Body of pancreas (tissue), 4 donors: ENCODE measurements at regions not wholly inside any gene's neighbourhood (a gene's known extent, or its start where the extent isn't known, plus 50 kb on each side); places are given as distances from the start of the nearest gene placed in this dataset.

ENCODE experiments used
- POLR2A ChIP-seq, 3 donors: fragments of 450-650 bp; IDR thresholded peaks; one replicate each; pipeline ENCODE4 v1.6.1; 2016; ENCODE audit warnings: antibody characterized with exemption in 3 of 3, mild to moderate bottlenecking in 2 of 3
- TF ChIP-seq, protein P1 (sequence below), 7 experiments: fragments of 450-650 bp in 4 of 7; fragments of 200-600 bp in 3 of 7; sonication (generic) in 3 of 7; IDR thresholded peaks; one replicate each; pipeline ENCODE4 v1.5.1; 2016 to 2019; ENCODE audit warnings: antibody characterized with exemption in 7 of 7

DNA sequence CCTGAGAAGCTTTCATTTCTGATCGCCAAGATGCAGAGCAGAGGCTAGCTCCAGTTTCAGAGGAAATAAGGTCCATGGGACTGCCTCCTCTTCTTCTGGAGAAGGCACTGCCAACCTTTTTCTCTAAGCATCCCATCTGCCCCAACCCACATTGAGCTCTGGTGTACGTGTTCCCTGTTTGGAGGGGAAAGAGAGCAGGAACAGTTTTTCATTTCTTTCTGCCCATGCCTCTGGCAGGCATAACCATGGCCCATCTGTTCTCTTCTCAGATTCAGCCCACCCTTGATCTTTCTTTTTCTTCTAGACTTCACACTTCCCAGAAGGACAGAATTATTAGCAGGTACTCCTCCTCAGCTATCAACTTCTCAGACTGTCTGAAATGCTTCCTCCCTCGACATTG is 1110.3 kb upstream of the KLHL29 start:
- TF ChIP-seq, protein P1, sequence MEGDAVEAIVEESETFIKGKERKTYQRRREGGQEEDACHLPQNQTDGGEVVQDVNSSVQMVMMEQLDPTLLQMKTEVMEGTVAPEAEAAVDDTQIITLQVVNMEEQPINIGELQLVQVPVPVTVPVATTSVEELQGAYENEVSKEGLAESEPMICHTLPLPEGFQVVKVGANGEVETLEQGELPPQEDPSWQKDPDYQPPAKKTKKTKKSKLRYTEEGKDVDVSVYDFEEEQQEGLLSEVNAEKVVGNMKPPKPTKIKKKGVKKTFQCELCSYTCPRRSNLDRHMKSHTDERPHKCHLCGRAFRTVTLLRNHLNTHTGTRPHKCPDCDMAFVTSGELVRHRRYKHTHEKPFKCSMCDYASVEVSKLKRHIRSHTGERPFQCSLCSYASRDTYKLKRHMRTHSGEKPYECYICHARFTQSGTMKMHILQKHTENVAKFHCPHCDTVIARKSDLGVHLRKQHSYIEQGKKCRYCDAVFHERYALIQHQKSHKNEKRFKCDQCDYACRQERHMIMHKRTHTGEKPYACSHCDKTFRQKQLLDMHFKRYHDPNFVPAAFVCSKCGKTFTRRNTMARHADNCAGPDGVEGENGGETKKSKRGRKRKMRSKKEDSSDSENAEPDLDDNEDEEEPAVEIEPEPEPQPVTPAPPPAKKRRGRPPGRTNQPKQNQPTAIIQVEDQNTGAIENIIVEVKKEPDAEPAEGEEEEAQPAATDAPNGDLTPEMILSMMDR (IDR thresholded peaks at IDR 0.05): no peak
- no peak for TF ChIP-seq POLR2A (IDR thresholded peaks at IDR 0.05)
